Activated CD4-positive, alpha-beta T cell treated with anti-CD3 and anti-CD28 coated beads for 48 hours (primary cell): ENCODE measurements at regions not wholly inside any gene's neighbourhood (a gene's known extent, or its start where the extent isn't known, plus 50 kb on each side); places are given as distances from the start of the nearest gene placed in this dataset.

ENCODE experiments used
- DNase-seq: peaks from one replicate; pipeline ENCODE4 v3.0.0-alpha.2; 2020

- DNase-seq: no peak
Measured at GRCh38 chr3:3559786-3560185, 239.4 kb upstream of the LRRN1 start.

- no peak for DNase-seq
Measured at GRCh38 chr3:3556078-3556477, 243.2 kb upstream of the LRRN1 start.

DNA sequence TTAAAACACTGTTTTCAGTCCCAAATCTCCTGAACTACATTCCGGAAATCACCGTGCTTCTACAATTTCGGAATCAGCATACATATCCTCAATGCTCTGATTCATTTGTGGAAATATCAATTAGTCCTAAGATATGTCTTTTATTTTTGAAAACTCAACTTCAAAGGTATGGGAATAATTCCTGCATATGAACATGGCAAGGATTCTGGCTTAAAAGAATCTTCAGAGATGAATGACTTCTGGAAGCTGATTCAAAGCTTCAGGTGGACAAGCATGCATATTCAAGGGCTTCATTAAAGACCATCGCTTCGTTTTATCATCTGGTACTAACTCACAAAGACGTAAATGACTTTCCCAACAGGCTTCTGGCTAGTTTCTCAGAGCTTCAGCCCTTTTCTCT is 246.0 kb upstream of the LRRN1 start:
- no peak for DNase-seq

DNA sequence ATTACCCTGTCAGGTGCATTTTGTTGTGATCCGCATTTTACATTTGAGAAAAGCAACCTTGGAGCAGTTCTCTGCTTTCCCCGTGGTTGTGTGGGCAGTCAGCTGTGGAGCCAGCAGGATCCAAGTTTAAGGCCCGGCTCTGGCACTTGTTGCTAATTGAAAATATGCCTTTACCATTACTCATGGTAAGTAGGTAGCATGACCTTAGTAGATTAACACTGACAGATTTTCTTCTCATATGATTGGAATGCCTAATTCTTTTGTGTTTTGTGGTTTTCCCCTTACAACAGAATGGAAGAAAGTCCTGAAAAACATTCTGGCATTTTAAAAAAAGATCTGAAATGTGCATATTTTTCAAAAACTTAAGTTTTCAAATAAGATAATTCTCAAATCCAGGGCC is 246.5 kb upstream of the LRRN1 start:
- DNase-seq: no peak

GRCh38 chr3:3551981-3552380 is 247.2 kb upstream of the LRRN1 start:
- DNase-seq: no peak

- no peak for DNase-seq
Measured at GRCh38 chr3:3545360-3545759, 253.9 kb upstream of the LRRN1 start.

GRCh38 chr3:3538451-3538850 is 260.8 kb upstream of the LRRN1 start:
- no peak for DNase-seq

DNA sequence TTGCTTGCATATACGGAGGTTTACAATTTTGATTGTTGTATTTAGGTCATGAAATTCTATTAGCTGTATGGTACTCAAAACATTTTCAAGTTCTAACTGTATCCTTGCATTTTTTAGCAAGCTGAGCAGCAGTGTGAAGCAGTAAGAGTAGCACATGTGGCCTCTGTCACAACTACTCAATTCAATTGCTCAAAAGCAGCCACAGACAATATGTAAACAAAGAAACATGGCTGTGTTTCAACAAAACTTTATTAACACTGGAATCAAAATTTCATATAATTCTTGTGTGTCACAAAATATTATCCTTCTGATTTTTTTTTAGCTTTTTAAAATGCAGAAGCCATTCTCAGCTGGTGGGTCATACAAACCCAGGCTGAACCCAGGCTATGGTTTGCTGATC is 266.7 kb upstream of the LRRN1 start:
- DNase-seq: no peak

DNA sequence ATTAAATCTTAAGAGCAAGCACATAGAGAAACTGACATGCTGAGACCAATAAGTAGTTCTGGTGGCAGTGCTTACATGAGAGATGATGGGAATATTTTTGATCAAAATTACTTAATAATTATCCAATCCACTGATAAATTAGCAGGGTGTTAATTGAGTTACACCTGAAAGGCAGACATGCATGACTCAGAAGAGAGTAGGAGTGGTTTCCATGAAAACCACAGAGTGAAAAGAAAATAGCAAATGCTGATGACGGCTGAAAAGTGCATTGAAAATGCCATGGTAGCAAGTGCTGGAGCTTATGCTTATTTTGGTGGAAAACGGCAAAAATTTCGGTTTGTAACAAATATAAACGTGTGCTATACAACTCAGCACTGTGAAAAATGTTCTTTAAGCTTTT is 267.8 kb upstream of the LRRN1 start:
- no peak for DNase-seq

DNA sequence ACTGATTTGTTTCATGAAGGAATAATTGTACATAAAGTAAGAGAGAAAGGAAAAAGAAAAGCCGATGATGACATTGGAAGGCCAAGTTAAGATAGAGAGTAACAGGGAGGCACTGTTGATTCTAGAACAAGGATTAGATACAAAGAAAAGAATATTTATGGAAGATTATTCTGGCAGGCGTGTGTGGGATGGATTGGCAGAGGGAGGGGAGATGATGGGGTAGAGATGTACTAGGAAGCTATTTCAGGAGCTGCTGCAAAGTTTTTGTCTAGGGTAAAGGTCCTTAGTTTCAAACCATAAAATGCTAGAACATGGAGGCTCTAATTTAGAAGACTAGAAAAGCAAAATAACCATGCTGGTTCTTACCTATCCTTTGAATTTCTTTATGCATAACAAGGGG is 280.0 kb upstream of the LRRN1 start:
- no peak for DNase-seq

- DNase-seq: no peak
Measured at GRCh38 chr3:3516996-3517395, 282.2 kb upstream of the LRRN1 start.

DNA sequence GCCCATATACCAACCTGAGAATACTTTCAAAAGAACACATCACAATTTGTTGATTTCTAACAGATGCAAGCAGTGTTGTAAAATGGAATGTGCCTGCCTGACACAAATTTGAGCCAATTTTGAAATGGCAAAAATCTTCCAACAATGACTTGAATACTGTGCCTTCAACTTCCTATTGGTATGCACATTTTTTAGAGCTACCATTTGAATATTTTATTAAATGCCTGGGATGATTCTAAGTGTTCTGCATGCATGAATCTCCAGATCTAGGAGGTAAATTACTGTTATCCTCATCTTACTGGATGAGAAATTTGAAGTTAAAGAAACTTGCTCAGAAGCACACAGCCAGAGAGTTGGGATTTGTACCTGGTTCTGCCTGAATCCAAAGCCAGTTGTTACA is 282.8 kb upstream of the LRRN1 start:
- no peak for DNase-seq

DNA sequence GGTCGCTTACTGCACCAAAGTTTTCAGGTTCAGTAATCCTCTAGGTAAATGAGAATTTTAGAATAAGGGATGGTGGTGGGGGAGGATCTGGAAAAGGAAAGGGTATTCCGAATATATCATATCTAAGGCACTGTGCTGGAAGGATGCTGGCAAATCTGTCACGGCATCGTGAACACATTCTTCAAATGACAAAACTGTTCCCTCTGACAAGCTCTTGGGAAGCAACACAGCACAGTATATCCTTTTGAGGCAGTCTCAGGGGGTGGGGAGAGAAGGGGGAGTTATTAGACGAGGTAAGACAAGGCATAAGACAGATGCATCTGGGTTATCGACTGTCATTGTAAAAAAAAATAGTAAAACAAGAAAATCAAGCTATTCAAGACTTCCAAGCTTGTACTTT is 289.6 kb upstream of the LRRN1 start:
- DNase-seq: no peak

- DNase-seq: no peak
Measured at GRCh38 chr3:3504686-3505085, 294.5 kb upstream of the LRRN1 start.

GRCh38 chr3:3503411-3503810 is 295.8 kb upstream of the LRRN1 start:
- no peak for DNase-seq

DNA sequence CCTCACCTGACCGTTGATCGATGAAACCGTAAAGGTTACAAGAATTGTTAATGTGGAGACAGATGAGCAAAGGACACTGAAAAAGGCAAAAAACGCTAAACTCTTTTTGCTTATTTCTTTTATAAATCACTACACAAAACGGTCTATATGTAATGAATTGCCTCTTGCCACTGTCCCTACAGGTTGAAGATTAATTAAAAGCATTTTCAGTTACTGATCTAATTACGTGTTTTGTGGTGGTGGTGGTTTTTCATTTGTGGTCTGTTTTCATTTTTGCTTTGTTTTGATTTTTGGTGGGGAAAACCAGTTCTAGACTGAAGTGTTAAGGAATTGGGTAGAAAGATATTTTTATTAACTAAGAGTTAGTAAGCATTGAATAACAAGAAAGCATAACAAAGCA is 299.2 kb upstream of the LRRN1 start:
- DNase-seq: no peak

GRCh38 chr3:3499012-3499562 is 300.1 kb upstream of the LRRN1 start:
- DNase-seq: no peak

DNA sequence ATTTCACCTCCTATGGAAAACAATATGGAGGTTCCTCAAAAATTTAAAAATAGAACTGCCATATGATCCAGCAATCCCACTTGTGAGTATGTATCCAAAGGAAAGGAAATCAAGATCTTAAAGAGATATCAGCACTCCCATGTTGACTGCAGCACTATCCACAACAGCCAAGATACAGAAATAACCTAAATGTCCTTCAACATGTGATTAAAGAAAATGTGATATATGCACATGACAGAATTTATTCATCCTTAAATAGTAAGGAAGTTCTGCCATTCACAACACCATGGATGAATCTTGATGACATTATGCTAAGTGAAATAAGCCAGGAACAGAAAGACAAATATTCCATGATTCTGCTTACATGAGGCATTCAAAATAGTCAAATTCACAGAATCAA is 303.6 kb upstream of the LRRN1 start:
- no peak for DNase-seq

GRCh38 chr3:3476669-3477068 is 297.2 kb upstream of the CRBN start:
- no peak for DNase-seq

DNA sequence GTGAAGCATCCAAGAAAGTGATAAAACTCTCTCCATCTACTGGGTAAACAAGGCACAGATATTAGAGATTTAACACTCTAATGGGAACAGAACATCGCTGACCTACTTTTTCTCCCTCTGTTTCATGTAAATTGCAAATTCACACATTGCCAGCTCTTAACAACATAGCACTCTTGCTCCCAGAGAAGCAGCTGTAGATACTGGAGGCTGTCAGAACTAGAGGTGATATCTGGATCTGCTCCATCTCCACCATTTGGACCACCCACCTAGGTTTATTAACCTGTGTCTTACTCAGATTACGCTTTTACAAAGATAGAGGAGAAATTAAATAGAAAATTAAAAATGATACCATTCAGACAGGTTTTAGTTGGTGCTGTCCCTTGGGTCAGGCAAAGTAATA is 289.1 kb upstream of the CRBN start:
- DNase-seq: no peak

DNA sequence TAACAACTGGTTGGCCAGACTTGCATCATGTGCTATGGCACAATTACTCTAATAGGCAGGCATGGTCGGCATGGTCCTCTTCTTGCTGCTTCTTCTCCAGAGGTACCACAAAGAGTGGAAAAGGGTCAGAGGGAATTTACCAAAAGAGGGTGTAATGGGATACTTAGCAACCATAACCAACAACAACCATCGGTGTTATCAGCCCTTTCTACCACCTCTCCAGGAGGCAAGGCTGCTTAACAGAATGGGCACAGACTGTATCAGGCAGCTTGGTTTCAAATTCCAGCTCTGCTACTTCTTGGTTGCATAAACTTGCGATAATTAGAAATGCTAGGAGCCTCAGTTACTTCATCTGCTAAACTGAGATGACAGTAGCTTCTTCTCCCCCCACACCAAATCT is 284.6 kb upstream of the CRBN start:
- DNase-seq: no peak

DNA sequence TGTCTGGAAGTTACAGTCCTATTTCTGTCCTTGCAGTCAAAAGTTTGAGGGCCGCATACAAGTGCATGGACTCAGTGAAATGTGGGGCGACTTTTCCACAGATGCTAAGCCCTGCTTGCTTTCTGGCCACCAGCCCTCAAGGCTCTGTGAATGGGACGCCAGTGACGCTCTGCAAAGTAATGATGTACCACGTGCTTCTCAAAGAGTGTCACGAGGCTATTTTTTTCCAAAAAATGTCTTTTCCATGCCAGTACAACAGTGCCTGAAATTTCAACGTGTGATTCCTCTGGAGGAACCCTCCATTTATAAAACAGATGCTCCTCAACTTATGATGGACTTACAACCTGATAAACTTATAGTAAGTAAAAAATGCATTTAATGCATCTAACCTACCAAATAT is 281.8 kb upstream of the CRBN start:
- no peak for DNase-seq

DNA sequence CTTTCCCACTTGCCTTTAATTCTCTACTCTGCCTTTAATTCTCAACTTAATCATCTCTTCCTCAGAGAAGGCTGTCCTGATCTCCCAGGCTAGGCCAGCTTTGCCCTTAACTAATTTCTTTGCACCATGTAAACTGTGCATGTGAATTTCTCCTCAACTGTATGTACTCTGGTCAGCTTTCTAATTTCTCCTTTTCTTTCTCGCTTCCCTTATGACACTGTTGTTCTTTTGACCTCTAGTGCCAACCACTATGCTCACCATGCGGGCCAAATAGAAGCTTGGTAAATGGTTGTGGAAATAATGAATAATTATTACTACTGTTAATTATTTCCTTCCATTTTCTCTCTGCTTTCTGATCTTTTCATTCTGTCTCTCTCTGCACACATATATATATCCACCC is 269.0 kb upstream of the CRBN start:
- DNase-seq: no peak

DNA sequence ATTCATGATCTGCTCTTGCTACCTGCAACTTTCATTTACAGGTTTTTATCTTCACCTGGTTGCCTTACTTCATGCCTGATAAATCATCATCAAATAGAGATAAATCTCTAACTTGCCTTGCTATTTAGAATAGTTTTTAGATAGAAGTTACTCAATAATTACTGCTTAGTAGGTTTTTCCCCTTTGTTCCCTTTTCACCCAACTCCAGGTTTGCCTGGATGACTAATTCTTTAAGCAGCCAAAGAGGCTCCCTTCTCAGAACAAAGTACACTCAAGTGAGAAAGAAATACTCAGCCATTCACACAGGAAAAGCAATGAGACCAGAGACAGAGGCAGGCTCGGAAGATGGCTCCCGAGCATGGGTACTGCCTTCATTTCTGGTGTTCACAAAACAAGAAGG is 268.1 kb upstream of the CRBN start:
- DNase-seq: no peak

GRCh38 chr3:3446251-3446650 is 266.8 kb upstream of the CRBN start:
- no peak for DNase-seq

DNA sequence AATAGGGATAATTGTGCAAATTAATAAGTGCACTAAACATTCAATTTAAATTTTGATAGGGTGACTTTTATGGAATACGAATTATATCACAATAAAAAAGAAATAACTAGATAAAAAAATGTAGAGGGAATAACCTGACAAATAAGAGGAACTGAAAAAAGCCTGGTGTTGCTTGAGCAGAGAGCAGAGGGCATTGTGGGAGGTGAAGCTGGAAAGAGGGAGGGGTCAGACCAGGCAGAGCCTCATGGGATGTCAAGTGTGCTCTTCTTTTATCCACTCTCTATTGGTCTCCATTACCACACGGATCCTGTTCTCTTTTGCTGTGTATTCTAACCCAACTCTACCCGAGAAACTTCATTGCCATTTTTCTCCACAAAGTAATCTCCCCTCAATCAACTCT is 264.0 kb upstream of the CRBN start:
- no peak for DNase-seq
